GM12874 (cell line): ENCODE measurements at regions not wholly inside any gene's neighbourhood (a gene's known extent, or its start where the extent isn't known, plus 50 kb on each side); places are given as distances from the start of the nearest gene placed in this dataset.

ENCODE experiments used
- TF ChIP-seq, protein P1 (sequence below): IDR thresholded peaks from 2 replicates; pipeline ENCODE4 v1.5.1; 2011; ENCODE audit warnings: low read depth, mild to moderate bottlenecking, control low read depth, low read length, moderate library complexity; ENCODE audit not compliant: insufficient read depth

DNA sequence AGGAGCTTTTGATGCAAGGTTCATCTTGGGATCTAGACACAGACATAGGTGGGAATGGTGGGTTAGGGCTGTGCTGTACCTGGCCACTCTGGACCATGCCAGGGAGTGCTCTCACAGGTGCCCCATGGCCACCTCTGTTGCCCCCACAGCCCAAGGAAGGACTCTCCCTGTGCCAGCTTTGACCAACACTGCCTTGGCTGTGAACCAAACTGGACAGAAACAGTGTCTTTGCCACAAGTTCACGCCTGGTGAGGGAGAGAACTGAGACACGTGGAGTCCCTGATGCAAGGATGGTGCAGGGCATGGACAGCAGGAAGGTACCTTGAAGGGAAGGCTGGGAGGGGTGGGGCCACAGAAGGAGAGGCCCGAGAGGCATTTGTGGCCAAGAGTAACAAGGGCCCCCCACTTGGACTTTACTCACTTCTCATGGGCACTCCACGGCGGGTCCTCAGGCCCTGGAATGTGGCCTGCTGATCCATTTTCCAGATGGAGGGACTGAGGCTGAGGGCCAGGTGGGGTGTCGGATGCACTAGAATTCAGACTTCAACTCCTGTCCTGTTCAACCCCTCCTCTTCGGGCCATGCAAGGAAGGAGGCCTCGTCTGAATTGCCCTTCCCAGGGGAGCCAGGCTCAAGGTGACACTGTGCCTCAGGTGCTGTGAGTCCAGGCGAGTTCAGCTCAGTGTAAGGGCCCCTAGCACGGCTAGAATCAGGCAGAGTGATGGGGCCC lies 103.3 kb downstream of the YTHDF1 start:
- TF ChIP-seq, protein P1, sequence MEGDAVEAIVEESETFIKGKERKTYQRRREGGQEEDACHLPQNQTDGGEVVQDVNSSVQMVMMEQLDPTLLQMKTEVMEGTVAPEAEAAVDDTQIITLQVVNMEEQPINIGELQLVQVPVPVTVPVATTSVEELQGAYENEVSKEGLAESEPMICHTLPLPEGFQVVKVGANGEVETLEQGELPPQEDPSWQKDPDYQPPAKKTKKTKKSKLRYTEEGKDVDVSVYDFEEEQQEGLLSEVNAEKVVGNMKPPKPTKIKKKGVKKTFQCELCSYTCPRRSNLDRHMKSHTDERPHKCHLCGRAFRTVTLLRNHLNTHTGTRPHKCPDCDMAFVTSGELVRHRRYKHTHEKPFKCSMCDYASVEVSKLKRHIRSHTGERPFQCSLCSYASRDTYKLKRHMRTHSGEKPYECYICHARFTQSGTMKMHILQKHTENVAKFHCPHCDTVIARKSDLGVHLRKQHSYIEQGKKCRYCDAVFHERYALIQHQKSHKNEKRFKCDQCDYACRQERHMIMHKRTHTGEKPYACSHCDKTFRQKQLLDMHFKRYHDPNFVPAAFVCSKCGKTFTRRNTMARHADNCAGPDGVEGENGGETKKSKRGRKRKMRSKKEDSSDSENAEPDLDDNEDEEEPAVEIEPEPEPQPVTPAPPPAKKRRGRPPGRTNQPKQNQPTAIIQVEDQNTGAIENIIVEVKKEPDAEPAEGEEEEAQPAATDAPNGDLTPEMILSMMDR, result no peak

DNA sequence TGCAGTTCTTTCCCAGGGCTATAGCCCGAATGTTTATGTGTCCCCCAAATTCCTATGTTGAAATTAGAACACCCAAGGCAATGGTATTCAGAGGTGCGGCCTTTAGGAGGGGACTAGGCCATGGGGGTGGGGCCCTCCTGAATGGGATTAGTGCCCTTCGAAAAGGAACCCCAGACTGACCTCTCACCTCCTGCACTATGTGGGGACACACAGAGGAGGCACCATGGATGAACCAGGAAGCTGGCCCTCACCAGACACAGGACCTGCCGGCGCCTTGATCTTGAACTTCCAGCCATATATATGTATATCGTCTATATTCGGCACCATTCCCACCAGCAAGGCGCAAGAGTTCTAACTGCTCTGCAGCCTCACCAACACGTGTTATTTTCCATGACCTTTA lies 101.5 kb upstream of the BHLHE23 start:
- TF ChIP-seq, protein P1, result no peak

DNA sequence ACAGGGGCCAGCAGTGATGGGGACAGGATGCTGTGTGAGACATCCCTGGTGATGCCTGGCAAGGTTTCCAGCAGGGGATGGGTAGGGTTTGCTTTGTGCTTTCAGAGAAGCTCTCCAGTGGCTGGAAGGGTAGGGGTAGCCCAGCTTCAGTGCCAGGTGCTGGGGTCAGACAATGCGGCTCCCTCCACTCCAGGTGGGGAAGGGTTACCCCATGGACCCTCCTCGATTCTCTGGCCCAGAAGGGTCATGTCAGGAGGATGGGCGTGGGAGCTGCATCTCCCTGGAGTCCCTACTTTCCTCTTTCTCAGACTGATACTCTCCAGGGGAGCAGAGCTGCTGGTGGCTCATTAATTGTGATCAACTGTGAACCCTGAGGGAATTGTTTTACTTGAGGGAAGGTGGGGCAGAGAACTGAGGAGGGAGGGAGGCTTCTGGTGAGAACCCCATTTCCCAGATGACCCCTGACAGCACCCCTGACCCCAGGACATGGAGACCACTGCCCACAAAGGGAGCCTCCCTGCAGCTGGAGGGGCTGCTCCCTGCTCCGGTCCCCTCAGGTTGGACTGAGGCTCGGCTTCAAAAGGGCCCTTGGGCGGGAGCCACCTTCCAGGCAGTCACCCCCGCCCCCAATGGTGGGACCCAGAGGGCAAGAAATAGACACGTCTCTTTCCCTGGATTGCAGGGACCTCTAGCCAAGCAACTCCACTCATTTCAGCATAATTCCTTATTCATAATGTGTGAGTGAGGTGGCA lies 100.9 kb upstream of the BHLHE23 start:
- TF ChIP-seq, protein P1, result no peak

DNA sequence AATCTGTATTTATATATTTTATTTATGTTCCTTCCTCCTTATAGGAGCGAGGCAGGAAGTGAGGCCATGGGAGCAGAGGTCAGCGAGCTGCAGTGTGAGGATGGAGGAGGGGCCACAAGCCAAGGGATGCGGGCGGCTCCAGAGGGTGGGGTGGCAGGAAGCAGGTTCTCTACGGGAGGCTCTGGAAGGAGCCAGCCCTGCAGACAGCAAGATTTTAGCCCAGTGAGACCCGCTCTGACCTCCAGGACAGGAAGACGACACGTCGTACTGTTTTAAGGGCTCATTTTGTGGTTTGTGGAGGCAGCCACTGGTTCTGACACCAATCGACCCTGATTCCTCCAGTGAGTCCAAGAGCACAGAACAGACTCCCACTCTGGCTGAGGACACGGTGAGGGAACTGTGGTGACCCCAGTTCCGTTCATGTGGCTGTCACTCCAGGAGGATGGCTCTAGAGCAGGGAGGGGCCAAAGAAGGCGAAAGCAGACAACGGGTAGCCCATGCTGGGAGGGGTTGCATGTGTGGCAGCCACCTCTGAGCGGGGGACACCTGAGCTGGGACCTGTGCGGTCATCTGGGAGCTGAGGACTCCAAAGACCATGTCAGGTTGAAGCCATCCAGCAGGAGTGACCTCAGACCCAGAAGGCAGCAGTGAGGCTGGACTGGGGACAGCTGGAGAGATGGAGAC lies 100.1 kb upstream of the BHLHE23 start:
- TF ChIP-seq, protein P1, result no peak

DNA sequence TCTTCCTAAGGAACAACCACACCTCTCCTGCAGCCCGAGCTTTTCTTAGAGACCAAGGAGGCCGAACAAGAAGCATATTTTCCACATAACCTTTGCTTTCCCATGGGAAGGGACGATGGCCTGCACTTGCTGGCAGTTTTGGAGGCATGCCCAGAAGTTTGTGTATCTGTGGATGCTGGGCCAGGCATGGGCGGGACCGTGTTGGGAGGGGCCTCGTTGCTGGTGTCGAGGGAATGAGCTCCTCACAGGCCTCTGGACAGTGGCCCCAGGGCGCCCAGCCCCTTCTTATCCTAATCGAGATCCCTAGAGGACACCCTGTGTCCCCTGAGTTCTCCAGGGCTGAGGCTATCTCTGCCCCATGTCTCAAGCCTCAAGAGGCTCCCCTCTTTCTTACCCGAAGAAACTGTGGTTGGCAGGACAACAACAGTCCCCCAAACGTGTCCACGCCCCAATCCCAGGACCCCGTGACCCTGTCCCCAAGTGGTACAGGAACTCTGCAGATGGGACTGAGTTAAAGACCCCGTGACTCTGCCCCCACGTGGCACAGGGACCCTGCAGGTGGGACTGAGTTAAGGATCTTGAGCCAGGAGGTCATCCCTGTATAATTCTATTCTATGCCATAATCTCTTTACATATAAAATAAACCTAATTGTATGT lies 99.5 kb upstream of the BHLHE23 start:
- TF ChIP-seq, protein P1, result no peak

DNA sequence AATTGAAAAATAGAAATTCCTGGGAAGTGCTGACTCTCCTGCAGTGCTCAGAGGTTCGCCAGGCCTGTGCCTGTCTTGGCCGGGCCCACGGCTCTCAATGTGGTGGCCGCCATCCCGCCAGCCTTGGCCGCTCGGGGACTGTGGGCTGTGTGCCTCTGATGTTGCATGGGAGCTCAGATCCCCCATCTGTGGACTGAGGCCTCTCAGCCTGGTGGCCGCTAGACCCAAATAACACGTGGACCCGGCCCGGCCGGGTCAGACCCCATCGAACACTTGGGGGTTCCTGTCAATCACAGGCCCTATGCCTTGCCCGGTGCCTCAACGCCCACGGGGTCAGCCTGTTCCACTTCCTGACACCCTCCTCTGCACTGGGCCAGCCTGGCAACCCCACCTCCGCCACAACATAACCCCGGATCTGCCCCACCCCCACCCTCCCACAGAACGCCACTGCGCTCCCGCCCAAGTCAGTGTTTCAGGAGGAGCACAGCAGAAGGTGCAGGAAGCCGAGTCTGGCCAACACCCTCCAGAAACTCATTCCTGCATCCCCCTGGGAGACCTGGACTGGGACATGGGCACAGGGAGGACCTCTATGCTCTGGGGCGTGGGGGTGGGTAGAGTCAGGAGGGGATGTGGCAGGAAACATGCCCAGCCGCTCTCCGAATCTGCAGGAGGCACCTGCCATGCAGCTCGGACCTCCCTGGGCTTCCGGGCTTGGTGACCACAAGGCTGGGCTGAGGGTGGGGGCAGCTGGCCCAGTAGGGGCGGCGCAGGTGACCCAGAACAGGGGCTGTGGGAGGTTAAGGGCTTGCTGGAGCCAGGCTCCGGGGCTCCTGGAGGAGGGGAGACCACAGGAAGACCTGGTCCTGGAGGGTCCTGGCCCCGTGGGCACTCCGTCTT lies 98.7 kb upstream of the BHLHE23 start:
- TF ChIP-seq, protein P1, result no peak
